ENCODE measurements at regions not wholly inside any gene's neighbourhood (a gene's known extent, or its start where the extent isn't known, plus 50 kb on each side); places are given as distances from the start of the nearest gene placed in this dataset.

GRCh38 chr7:10802011-10802410 lies 171.7 kb upstream of the PHF14 start:
- 90% methylated on average over 4 of the region's 4 CpGs for WGBS
- Histone ChIP-seq H3K36me3 (ENCODE audit: control insufficient read depth in 2 of 2, insufficient read depth in 2 of 2, low read length in 1 of 2) (no peaks in the 10 kb centered on the region), H3K27ac (ENCODE audit: low read depth in 1 of 2, low read length in 1 of 2) (no peak overlapping the region), H3K4me1 (ENCODE audit: control insufficient read depth in 2 of 2, insufficient read depth in 2 of 2, low read length in 2 of 2) (no peaks in the 10 kb centered on the region), H3K9me3 (ENCODE audit: control insufficient read depth in 2 of 2, insufficient read depth in 1 of 2, low read length in 1 of 2) (no peaks in the 10 kb centered on the region), H3K27me3 (ENCODE audit: control insufficient read depth in 2 of 2, insufficient read depth in 1 of 2, low read length in 1 of 2) (no peaks in the 10 kb centered on the region), H3K4me3 (ENCODE audit: low read length in 2 of 2) (no peak overlapping the region)
- no peak for DNase-seq (ENCODE audit: low read depth in 6 of 9, low spot score in 9 of 9)

- no peak for DNase-seq (ENCODE audit: low read depth in 6 of 9, low spot score in 9 of 9)
- Histone ChIP-seq H3K9me3 (ENCODE audit: control insufficient read depth in 2 of 2, insufficient read depth in 1 of 2, low read length in 1 of 2) (no peaks in the 10 kb centered on the region), H3K27ac (ENCODE audit: low read depth in 1 of 2, low read length in 1 of 2) (no peak overlapping the region), H3K36me3 (ENCODE audit: control insufficient read depth in 2 of 2, insufficient read depth in 2 of 2, low read length in 1 of 2) (no peaks in the 10 kb centered on the region), H3K27me3 (ENCODE audit: control insufficient read depth in 2 of 2, insufficient read depth in 1 of 2, low read length in 1 of 2) (no peaks in the 10 kb centered on the region), H3K4me3 (ENCODE audit: low read length in 2 of 2) (no peak overlapping the region), H3K4me1 (ENCODE audit: control insufficient read depth in 2 of 2, insufficient read depth in 2 of 2, low read length in 2 of 2) (no peaks in the 10 kb centered on the region)
- WGBS = 97% methylated on average over 2 of the region's 2 CpGs
Observed at GRCh38 chr7:10802526-10802925, 171.1 kb upstream of the PHF14 start.

GRCh38 chr7:10803720-10804119 lies 170.0 kb upstream of the PHF14 start:
- Histone ChIP-seq H3K36me3 (ENCODE audit: control insufficient read depth in 2 of 2, insufficient read depth in 2 of 2, low read length in 1 of 2) (no peaks in the 10 kb centered on the region), H3K27ac (ENCODE audit: low read depth in 1 of 2, low read length in 1 of 2) (no peak overlapping the region), H3K9me3 (ENCODE audit: control insufficient read depth in 2 of 2, insufficient read depth in 1 of 2, low read length in 1 of 2) (no peaks in the 10 kb centered on the region), H3K27me3 (ENCODE audit: control insufficient read depth in 2 of 2, insufficient read depth in 1 of 2, low read length in 1 of 2) (no peaks in the 10 kb centered on the region), H3K4me3 (ENCODE audit: low read length in 2 of 2) (no peak overlapping the region), H3K4me1 (ENCODE audit: control insufficient read depth in 2 of 2, insufficient read depth in 2 of 2, low read length in 2 of 2) (no peaks in the 10 kb centered on the region)
- 78% methylated on average over 4 of the region's 4 CpGs for WGBS
- DNase-seq (ENCODE audit: low read depth in 6 of 9, low spot score in 9 of 9) = no peak

- H3K27me3 ChIP-seq (ENCODE audit: control insufficient read depth in 2 of 2, insufficient read depth in 1 of 2, low read length in 1 of 2) = no peaks in the 10 kb centered on the region
- 49% methylated on average over 5 of the region's 5 CpGs for WGBS
- H3K27ac ChIP-seq (ENCODE audit: low read depth in 1 of 2, low read length in 1 of 2) = no peak overlapping the region
- H3K4me3 ChIP-seq (ENCODE audit: low read length in 2 of 2) = no peak overlapping the region
- no peaks in the 10 kb centered on the region for H3K9me3 ChIP-seq (ENCODE audit: control insufficient read depth in 2 of 2, insufficient read depth in 1 of 2, low read length in 1 of 2)
- no peaks in the 10 kb centered on the region for H3K36me3 ChIP-seq (ENCODE audit: control insufficient read depth in 2 of 2, insufficient read depth in 2 of 2, low read length in 1 of 2)
- no peak for DNase-seq (ENCODE audit: low read depth in 6 of 9, low spot score in 9 of 9)
- no peaks in the 10 kb centered on the region for H3K4me1 ChIP-seq (ENCODE audit: control insufficient read depth in 2 of 2, insufficient read depth in 2 of 2, low read length in 2 of 2)
Observed at GRCh38 chr7:10804770-10805169, 168.9 kb upstream of the PHF14 start.

GRCh38 chr7:10815546-10815945 lies 158.1 kb upstream of the PHF14 start:
- WGBS = 78% methylated on average over 3 of the region's 3 CpGs
- no peaks in the 10 kb centered on the region for H3K36me3 ChIP-seq (ENCODE audit: control insufficient read depth in 2 of 2, insufficient read depth in 2 of 2, low read length in 1 of 2)

GRCh38 chr7:10821156-10821555 lies 152.5 kb upstream of the PHF14 start:
- no peak overlapping the region for H3K27ac ChIP-seq (ENCODE audit: low read depth in 1 of 2, low read length in 1 of 2)
- no peak for DNase-seq (ENCODE audit: low read depth in 6 of 9, low spot score in 9 of 9)
- no peaks in the 10 kb centered on the region for H3K27me3 ChIP-seq (ENCODE audit: control insufficient read depth in 2 of 2, insufficient read depth in 1 of 2, low read length in 1 of 2)
- no peaks in the 10 kb centered on the region for H3K9me3 ChIP-seq (ENCODE audit: control insufficient read depth in 2 of 2, insufficient read depth in 1 of 2, low read length in 1 of 2)
- no peaks in the 10 kb centered on the region for H3K4me1 ChIP-seq (ENCODE audit: control insufficient read depth in 2 of 2, insufficient read depth in 2 of 2, low read length in 2 of 2)
- no peak overlapping the region for H3K4me3 ChIP-seq (ENCODE audit: low read length in 2 of 2)
- WGBS = 95% methylated on average over 4 of the region's 4 CpGs
- no peaks in the 10 kb centered on the region for H3K36me3 ChIP-seq (ENCODE audit: control insufficient read depth in 2 of 2, insufficient read depth in 2 of 2, low read length in 1 of 2)

More at GRCh38 chr7:10815546-10815945, 158.1 kb upstream of the PHF14 start:
- Histone ChIP-seq H3K27me3 (ENCODE audit: control insufficient read depth in 2 of 2, insufficient read depth in 1 of 2, low read length in 1 of 2) (no peaks in the 10 kb centered on the region), H3K4me1 (ENCODE audit: control insufficient read depth in 2 of 2, insufficient read depth in 2 of 2, low read length in 2 of 2) (no peaks in the 10 kb centered on the region), H3K27ac (ENCODE audit: low read depth in 1 of 2, low read length in 1 of 2) (no peak overlapping the region), H3K9me3 (ENCODE audit: control insufficient read depth in 2 of 2, insufficient read depth in 1 of 2, low read length in 1 of 2) (no peaks in the 10 kb centered on the region), H3K4me3 (ENCODE audit: low read length in 2 of 2) (no peak overlapping the region)
- no peak for DNase-seq (ENCODE audit: low read depth in 6 of 9, low spot score in 9 of 9)

GRCh38 chr7:10824154-10824553 lies 149.5 kb upstream of the PHF14 start:
- no peaks in the 10 kb centered on the region for H3K27me3 ChIP-seq (ENCODE audit: control insufficient read depth in 2 of 2, insufficient read depth in 1 of 2, low read length in 1 of 2)
- H3K4me1 ChIP-seq (ENCODE audit: control insufficient read depth in 2 of 2, insufficient read depth in 2 of 2, low read length in 2 of 2) = no peaks in the 10 kb centered on the region
- no peaks in the 10 kb centered on the region for H3K36me3 ChIP-seq (ENCODE audit: control insufficient read depth in 2 of 2, insufficient read depth in 2 of 2, low read length in 1 of 2)
- H3K27ac ChIP-seq (ENCODE audit: low read depth in 1 of 2, low read length in 1 of 2) = no peak overlapping the region
- WGBS = 92% methylated on average over 1 of the region's 1 CpG
- no peak for DNase-seq (ENCODE audit: low read depth in 6 of 9, low spot score in 9 of 9)
- H3K9me3 ChIP-seq (ENCODE audit: control insufficient read depth in 2 of 2, insufficient read depth in 1 of 2, low read length in 1 of 2) = no peaks in the 10 kb centered on the region
- no peak overlapping the region for H3K4me3 ChIP-seq (ENCODE audit: low read length in 2 of 2)

GRCh38 chr7:10838228-10838627 lies 135.4 kb upstream of the PHF14 start:
- no peak for DNase-seq (ENCODE audit: low read depth in 6 of 9, low spot score in 9 of 9)
- H3K4me1 ChIP-seq (ENCODE audit: control insufficient read depth in 2 of 2, insufficient read depth in 2 of 2, low read length in 2 of 2) = no peaks in the 10 kb centered on the region
- H3K9me3 ChIP-seq (ENCODE audit: control insufficient read depth in 2 of 2, insufficient read depth in 1 of 2, low read length in 1 of 2) = no peaks in the 10 kb centered on the region
- H3K36me3 ChIP-seq (ENCODE audit: control insufficient read depth in 2 of 2, insufficient read depth in 2 of 2, low read length in 1 of 2) = no peaks in the 10 kb centered on the region
- no peak overlapping the region for H3K27ac ChIP-seq (ENCODE audit: low read depth in 1 of 2, low read length in 1 of 2)
- no peaks in the 10 kb centered on the region for H3K27me3 ChIP-seq (ENCODE audit: control insufficient read depth in 2 of 2, insufficient read depth in 1 of 2, low read length in 1 of 2)
- no peak overlapping the region for H3K4me3 ChIP-seq (ENCODE audit: low read length in 2 of 2)
- 91% methylated on average over 1 of the region's 1 CpG for WGBS

GRCh38 chr7:10845225-10845624 lies 128.4 kb upstream of the PHF14 start:
- Histone ChIP-seq H3K27me3 (ENCODE audit: control insufficient read depth in 2 of 2, insufficient read depth in 1 of 2, low read length in 1 of 2) (no peaks in the 10 kb centered on the region), H3K4me1 (ENCODE audit: control insufficient read depth in 2 of 2, insufficient read depth in 2 of 2, low read length in 2 of 2) (no peaks in the 10 kb centered on the region), H3K36me3 (ENCODE audit: control insufficient read depth in 2 of 2, insufficient read depth in 2 of 2, low read length in 1 of 2) (no peaks in the 10 kb centered on the region), H3K27ac (ENCODE audit: low read depth in 1 of 2, low read length in 1 of 2) (no peak overlapping the region), H3K9me3 (ENCODE audit: control insufficient read depth in 2 of 2, insufficient read depth in 1 of 2, low read length in 1 of 2) (no peaks in the 10 kb centered on the region), H3K4me3 (ENCODE audit: low read length in 2 of 2) (no peak overlapping the region)
- no peak for DNase-seq (ENCODE audit: low read depth in 6 of 9, low spot score in 9 of 9)
- 70% methylated on average over 2 of the region's 2 CpGs for WGBS

GRCh38 chr7:10855583-10855982 lies 118.1 kb upstream of the PHF14 start:
- WGBS = 97% methylated on average over 16 of the region's 16 CpGs
- H3K4me3 ChIP-seq (ENCODE audit: low read length in 2 of 2) = no peak overlapping the region
- DNase-seq (ENCODE audit: low read depth in 6 of 9, low spot score in 9 of 9) = no peak
- no peak overlapping the region for H3K27ac ChIP-seq (ENCODE audit: low read depth in 1 of 2, low read length in 1 of 2)
- no peaks in the 10 kb centered on the region for H3K9me3 ChIP-seq (ENCODE audit: control insufficient read depth in 2 of 2, insufficient read depth in 1 of 2, low read length in 1 of 2)
- no peaks in the 10 kb centered on the region for H3K36me3 ChIP-seq (ENCODE audit: control insufficient read depth in 2 of 2, insufficient read depth in 2 of 2, low read length in 1 of 2)
- H3K27me3 ChIP-seq (ENCODE audit: control insufficient read depth in 2 of 2, insufficient read depth in 1 of 2, low read length in 1 of 2) = no peaks in the 10 kb centered on the region
- no peaks in the 10 kb centered on the region for H3K4me1 ChIP-seq (ENCODE audit: control insufficient read depth in 2 of 2, insufficient read depth in 2 of 2, low read length in 2 of 2)
